ENCODE measurements at regions not wholly inside any gene's neighbourhood (a gene's known extent, or its start where the extent isn't known, plus 50 kb on each side); places are given as distances from the start of the nearest gene placed in this dataset.

DNA sequence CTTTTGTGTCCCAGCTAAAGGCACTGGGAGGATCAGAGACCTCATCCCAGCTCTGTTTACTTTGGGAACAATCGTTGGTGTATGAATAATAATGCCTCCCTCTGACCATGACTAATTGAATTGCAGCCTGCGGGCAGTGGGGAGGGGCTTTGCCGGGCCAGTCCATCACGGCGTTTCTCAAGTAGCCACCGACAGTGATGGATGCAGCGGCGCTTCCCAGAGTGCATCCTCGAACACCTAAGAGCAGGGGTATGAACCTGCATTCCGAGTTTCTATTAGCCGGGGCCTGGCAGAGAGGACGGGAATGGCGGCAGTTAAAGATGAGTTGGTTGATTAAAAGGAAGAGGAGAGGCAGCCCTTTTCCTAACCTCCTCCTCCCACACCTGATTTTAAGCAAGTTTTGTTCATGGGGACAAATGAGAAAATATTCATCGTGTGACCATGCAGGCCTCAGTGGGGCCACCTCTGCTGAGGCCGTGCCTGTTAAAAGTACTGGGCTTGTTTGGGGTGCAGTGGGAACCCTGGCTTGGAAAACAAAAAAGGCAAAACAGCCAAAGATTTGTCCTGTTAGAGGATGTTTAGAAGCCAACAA, 154.1 kb downstream of the FOXA2 start:
- DNase-seq, result no peak

DNA sequence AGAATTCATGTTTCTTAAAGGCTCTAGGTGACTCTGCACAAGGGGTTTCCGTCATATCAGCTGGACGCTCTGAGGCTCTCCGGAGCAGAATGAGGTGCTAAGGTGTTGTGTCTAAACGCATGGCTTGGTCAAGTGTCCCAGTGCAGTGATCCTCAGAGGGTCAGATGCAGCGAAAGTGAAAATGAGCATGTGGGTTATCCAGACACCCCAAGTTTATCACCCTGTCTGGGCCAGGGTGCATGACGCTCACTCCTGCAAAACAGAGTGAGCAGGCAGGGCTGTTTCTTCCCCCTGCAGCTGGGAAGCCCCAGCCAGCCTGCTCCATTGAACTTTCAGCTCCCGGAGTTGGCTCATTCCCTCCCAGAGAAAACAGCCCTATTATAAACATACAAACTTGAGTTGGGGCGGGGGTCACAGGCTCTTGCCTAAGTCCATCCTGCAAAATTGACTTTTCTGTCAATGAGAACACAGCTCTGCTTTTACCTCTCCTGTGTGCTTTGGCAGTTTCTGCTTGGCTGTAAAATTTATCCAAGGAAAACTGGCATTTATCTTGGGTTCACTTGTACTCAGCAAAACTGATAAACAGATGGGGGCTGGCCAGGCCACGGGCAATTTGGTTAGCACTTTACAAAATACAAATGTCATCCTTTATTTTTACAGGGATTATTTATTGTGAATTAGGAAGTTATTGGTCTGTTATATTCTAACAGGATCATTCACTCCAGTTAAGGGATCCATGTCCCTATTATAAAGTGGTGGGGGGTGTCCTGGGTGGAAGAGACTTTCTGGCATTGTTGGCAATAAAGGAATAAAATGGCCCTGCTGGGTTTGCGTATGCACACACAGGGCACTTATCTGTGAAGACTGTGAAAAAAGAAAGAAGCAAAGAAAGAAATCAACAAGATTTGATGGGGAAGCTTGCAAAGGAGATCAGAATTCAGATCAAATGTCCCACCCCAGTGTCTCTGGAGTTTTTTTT, 154.9 kb downstream of the FOXA2 start:
- DNase-seq, result no peak

DNA sequence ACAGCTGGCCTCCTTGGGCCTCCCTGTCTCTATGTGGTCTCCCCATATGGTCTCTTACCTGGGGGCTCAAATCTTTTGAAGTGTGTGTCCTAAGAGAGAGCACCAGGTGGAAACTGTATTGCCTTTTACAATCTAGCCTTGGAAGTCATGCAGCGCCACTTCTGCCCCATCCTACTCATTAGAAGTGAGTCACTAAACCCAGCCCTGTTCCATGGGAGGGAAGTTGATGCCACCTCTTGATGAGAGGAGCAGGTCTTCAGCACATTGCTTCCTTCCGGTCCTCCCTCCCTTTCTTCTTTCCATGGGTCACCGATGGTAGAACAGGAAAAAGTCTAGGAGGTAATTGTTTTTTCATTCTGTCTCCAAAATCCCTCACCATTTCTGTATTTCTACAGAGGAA, 156.3 kb downstream of the FOXA2 start:
- no peak for DNase-seq

DNA sequence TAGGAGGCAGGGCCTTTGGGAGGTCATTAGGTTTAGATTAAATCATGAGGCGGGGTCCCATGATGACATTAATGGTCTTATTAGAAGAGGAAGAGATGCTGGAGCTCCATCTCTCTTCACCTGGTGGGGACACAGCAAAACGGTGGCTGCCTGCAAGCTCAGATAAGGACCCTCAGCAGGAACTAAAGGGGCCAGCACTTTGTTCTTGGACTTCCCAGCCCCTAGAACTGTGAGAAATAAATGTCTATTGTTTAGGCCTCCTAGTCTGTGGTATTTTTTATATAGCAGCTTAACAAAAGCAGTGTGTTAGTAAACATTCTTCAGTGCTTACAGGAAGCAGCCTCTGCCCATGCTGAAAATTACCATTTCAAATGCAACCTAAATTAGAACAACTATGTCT, 157.6 kb downstream of the FOXA2 start:
- DNase-seq, result no peak

DNA sequence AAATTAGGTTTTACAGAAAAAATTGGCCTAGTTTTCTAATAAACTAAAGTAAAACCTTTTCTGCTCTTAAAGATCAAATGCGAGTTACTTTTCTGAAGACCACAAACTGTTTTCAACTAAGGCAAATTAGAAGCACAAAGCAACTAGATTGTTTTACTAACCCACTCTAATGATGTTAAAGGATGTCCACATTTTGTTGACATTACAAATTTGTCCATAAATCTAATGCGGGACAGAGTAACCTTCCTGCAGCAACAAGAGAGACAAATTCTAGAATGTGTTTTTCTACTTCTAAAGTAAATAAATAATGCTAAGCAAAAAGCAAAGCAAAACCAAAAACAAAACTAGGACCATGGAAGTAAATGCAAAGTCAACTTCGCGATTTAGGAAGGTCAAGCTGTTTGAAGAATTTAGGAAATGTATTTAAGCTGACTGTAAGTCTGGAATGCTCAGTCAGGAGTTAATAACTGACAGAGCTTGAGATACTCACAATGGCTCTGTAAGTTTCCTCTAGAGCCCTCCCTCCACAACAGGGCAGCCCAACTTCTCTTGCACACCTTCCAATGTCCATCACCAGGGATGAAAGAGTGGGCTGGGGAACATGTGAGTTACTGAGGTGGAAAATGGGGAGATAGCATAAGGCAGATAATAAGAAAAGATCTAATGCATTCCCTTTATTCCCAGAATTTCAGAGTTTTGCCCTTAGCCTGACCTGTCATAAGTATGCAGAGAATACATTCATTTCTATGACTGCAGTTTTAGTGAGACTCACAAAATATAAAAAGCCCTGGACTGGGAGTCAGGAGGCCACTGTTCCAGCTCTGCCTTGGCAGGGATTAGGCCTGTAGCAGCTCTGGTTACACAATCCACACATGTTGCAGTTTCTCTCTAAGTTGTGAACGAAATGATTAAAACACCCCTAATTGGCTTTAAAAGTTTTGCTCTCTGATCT, 158.8 kb downstream of the FOXA2 start:
- no peak for DNase-seq

DNA sequence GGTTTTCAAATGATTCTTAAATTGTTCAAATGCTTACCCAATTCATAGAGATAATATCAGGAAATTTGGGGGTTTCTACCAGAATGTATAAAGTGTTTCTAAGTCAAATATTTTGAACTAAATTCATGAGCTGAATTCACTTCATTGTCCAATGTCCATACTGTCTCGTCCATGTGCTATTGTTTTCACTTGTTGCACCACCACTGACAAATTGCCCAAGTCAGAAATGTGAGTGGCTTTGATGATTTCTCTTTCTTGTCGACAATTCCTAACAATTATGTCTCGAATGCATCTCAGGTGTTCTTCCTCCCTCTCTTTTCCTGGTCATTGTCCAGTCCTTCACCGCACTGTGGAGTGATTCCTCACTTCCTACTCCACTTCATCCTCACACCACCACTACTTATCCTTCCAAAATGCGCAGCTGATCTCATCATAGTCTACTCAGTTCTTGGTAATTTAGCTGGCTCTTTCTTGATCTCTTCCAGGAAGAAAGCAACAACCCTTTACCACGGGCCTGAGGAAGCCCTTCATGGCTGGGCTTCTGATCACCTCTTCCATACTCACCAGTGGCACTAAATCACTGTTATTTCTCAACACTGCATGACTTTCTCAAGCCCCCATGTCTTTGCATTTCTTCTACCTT, 161.1 kb downstream of the FOXA2 start:
- no peak for DNase-seq

DNA sequence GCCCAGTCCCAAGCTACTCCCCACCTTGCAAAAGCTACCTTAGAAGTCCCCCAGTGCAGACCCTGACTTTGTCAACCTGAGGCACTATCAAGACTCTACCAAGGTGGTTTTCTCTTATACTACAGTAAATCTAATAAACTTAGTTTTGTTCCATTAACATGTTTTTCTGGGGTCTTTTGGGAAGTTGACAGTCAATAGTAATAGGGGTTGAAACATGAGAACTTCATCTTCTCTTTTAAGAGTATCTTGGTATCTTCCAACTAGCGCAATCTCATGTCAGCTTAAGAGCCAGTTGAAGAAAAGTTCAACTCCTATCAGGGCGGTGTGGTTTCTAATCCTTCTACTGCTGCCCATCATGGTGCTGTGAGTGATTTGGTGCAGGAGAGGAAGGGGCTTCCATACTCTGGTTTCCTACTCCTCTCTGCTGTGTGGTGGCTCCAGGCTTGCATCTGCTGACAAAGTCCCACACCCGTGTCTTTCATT, 164.2 kb downstream of the FOXA2 start:
- DNase-seq, result no peak

DNA sequence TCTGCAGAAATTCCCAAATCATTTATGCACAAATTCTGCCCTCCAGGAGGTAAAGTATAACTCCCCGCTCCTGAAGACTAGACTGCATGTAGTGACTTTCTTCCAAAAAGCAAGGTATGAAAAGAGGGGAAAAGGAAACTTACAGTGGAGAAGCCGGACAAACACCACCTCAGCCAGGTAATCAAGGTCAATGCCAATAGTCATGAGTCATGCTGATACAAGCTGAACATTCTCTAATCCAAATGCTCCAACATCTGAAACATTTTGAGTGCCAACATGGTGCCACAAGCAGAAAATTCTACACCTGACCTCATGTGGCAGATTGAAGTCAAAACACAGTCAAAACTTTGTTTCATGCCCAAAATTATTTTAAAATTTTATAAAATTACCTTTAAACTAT, 165.6 kb downstream of the FOXA2 start:
- DNase-seq, result no peak

DNA sequence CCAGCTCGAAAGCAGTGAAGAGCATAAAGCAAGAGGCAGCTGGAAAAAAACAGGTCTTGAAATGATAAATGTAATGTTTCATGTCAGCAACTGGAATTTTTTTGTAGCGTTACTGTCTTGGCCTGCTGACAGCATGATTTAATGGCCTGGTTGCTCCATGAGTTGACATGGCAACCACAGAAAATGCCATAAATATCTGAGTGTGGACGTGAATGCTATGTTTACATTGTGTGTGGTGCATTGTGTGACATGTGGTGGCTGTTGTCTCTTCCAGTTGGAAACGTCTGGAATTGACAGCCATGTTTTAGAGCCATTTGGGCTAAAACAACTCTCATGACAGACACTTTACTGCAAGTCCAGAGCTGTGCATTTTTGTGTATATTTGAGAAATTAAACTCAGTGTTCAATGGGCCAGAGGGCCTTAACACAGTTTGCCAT, 170.0 kb downstream of the FOXA2 start:
- no peak for DNase-seq

DNA sequence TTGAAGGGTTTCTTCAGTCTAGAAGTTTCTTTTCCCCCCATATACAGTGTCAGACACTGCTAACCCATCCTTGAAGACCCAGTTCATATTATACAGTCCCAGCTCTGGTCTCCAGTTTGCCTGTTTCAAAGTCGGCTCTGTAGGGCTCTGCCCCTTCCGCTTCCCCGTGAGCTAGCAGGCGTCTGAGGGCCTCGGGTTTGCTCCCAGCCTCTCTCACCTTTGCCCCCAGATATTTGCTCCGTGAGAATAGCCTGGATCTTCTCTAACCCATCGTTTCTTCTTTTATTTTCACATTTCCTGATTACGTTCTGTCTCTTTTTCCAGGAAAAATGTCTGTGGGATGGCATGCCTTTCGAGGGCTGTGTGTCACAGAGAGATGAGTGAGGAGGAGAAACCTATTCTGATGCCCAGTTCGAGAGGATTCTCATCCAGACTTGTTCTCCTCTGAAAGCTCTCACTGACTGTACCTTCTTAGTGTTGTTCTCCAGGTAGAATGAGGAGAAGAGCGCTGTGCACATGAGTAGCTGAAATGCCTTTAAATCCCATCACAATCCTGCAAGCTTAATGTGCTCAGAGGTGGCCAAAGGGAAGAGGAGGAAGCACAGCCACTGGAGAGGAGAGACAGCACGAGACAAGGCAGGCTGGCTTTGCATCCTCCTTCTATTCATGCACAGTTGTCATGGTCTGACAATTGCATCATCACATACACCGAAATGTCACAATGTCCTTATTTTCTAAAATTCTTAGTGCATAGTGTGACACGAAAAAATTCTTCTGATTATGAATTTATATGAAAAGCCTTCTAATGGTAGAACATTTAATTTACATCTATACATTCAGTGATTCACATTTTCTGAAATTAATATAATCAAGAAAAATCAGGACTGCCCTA, 171.1 kb downstream of the FOXA2 start:
- no peak for DNase-seq

DNA sequence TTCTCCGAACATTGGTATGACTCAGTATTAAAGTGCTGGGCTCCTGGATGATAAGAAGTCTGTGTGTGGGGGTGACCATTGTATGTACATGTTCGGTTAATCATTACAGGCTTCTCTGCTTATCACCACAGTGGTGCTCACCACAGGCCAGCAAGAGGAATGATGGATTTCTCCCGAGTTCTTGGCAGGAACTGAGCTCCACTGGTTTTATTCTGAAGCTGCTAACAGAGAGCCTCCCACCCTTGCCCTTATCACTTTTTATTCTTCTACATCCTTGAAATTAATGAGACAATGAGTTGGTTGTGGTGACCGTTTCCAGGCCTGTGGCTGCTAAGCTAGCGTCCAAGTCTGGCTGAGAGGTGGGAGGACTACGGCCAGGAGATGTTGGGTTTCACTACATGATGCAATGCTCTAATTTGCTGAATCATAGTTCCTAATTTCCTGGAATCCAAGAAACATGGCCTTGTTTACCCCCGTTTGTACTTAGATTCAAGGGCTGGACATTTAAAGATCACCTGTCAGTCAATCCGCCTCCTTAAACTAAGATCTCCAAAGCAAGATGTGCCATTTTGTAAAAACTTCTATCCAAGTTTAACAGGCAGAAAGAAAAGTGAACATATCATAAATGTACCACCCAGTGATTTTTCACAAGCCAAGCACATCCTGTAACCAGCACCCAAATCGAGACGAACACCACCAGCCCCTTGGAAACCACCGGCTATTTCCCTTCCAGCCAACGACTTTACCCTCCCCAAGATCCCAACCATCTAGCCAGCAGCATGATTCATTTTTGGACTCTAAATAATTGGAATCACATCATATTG, 172.5 kb downstream of the FOXA2 start:
- no peak for DNase-seq

DNA sequence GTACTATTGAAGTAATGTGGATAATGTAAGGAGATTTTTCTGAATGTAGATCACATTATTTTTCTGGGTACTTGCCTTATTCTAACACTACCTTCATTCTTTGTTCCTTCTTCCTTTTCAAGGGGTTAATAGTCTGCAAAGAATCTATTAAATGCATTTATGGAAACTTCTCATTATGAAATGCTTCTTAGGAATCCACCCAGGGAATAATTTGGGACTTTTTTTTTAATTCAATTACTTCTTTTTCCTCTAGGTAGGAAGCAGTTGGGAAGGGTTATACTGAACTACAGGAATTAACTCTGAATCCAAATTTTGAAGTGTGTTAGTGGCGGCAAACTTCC, 173.1 kb downstream of the FOXA2 start:
- DNase-seq, result no peak

DNA sequence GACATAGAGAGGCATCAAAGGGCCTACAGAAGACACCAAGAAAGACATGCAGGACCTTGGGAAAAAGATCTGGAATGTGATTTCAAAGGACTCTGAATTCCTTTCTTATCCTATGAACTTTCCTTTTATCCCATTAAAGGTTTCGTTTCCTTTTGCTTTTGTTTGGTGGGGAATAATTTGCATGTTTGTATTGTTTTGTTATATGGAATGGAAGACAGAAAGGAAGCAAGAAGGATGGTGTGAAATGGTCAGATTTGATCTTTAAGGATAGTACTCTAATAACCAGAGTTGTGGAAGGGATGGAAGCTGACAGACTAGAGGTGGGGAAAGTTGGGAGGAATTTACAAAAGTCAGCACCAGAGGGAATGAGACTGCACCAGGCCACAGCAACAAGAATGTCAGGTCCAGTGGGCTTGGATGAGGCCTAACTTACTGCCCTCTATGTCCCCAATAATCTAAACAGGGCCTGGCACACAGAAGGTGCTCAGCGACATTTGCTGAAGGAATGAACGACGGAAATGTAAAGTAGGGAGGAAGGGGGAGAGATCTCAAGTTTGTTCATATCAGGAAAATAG, 173.7 kb downstream of the FOXA2 start:
- DNase-seq, result no peak

DNA sequence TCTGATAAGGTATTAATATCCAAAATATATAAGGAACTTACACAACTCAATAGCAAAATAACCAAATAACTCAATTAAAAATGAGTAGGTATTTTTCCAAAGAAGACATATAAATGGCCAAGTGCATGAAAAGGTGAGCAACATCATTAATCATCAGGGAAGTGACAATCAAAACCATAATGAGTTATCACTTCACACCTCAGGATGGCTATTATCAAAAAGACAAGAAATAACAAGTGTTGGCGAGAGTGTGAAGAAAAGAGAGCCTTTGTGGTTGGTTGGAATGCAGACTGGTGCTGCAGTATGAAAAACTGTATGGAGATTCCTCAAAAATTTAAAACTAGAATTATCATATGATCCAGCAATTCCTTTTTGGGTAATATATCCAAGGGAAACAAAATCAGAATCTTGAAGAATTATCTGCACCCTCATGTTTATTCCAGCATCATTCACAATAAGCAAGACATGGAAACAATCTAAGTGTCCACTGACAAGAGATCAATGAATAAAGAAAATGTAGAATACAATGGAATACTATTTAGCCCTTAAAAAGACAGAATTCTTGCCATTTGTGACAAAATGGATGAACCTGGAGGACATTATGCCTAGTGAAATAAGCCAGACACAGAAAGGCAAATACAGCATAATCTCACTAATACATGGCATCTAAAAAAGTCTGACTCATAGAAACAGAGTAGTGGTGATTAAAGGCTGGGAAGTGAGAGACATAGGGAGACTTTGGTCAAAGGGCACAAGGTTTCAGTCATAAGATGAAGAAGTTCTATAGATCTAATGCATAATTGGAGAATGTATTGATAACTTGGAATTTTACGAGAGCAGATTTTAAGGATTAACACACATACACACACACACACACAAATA, 175.6 kb downstream of the FOXA2 start:
- DNase-seq, result no peak

DNA sequence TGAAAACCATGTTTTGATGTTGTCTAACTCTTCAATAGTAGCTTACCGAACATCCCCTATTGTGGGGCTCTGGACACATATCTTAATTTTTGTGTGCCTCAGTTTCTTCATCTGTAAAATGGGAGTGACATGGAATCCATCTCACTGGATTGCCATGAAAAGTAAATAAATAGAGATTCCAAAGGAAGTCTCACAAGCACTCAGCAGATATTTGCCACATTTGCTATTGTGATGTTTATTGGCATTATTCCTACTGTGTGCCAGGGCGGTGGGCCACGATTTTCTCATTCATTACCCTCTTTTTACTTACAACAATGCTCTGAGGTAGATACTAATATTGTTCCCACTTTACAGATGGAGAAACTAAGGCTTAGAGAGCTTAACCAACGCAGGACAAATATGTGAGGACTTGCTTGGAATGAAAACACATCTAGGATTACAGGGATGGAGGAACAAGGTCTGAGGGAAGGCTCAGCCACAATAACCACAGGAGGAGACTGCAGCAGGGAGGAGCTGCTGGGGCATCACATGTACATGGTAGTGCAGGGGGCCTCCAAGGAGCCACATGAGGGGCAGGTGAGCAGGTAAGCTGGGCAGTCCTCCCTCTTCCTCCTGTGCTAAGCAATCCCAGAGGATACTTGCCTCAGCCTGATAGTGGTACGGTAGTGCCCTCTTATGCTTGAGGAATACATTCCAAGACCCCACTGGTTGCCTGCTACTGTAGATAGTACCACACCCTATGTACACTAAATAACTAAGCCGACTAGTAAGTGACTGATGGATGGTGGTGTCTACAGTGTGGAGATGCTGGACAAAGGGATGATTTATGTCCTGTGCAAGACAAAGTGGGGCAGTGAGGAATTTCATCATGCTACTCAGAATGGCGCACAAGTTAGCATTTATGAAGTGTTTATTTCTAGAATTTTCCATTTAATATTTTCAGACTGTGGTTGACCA, 176.9 kb downstream of the FOXA2 start:
- DNase-seq, result no peak

DNA sequence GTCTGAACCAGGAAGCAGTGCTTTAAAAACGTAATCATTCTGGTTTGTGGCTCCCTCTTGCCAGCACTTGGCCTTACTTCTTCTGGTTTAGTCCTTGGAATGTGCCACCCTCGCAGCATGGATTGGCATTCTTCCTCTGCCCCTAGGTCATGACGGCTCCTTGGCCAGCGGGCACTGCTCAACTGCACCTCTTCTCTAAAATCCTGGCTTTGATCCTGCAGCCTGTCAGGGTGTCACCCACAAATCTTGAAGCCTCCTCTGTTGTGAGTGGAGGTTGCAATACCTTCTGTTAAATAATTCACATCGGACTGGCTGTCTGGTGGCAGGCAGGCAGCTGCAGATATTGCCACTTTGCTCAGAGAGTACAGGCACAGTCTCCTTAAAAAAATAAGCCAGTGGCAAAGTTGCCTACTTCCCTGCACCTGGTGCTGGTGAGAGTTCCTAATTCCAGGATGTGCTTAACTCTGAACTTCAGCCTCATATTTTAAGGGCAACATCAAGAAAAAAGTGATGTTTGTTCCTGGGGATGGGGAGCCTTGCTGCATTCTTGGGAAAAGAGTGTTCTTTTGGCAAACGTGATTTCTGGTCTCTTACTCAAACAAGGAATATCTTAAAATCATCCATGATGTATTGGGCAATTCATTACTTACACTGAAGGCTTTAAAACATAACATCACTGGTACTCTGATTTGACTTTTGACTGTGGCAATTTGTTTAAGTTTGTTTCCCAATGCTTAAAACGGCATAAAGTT, 179.8 kb downstream of the FOXA2 start:
- no peak for DNase-seq

Data from NCI-H446 treated with DMSO at 0.1 percent for 48 hours (cell line).